GM10248 (cell line): ENCODE measurements at regions not wholly inside any gene's neighbourhood (a gene's known extent, or its start where the extent isn't known, plus 50 kb on each side); places are given as distances from the start of the nearest gene placed in this dataset.

ENCODE experiments used
- CTCF ChIA-PET: fragments of 300-600 bp; sonication (Branson Sonifier 250); formaldehyde crosslinking; extraction: SDS; loops from one replicate; lab custom pipeline; 2021; ENCODE audit warnings: antibody characterized with exemption; lab: Yijun Ruan, JAX
- POLR2A ChIA-PET: fragments of 350-650 bp; sonication (Branson Sonifier 250); formaldehyde crosslinking; extraction: SDS; loops from one replicate; lab custom pipeline; 2020; ENCODE audit warnings: antibody characterized with exemption; lab: Yijun Ruan, JAX
- DNase-seq: peaks from one replicate; pipeline ENCODE4 v3.0.0; 2012; ENCODE audit errors: extremely low spot score
- CTCF ChIP-seq: IDR thresholded peaks from 2 replicates; pipeline ENCODE4 v1.5.1; 2012; ENCODE audit warnings: mild to moderate bottlenecking, low read depth; ENCODE audit errors: extremely low read depth, missing control alignments, control extremely low read depth

GRCh38 chr4:151988591-151988990 lies 227.8 kb upstream of the GATB start:
- no peak for TF ChIP-seq CTCF
- ChIA-PET CTCF (interaction anchor here (1.8 kb wide), 1 partner anchor 14 kb away, joined by 4 read pairs; no protein-coding TSS in a partner anchor), POLR2A (no interaction called here)
- DNase-seq, result no peak

- no peak for DNase-seq
- ChIA-PET CTCF (no interaction called here), POLR2A (no interaction called here)
- no peak for TF ChIP-seq CTCF
Observed at GRCh38 chr4:151987606-151988005, 226.8 kb upstream of the GATB start.

- DNase-seq, result no peak
- ChIA-PET POLR2A (no interaction called here), CTCF (interaction anchor here (1.5 to 1.6 kb wide), 2 partner anchors 17 to 27 kb away, joined by 3 read pairs; no protein-coding TSS in a partner anchor)
- TF ChIP-seq CTCF, result no peak
Observed at GRCh38 chr4:151983854-151984253, 223.0 kb upstream of the GATB start.

- no peak for DNase-seq
- POLR2A ChIA-PET, result no interaction called here
- CTCF ChIA-PET, result no interaction called here
- TF ChIP-seq CTCF, result no peak
Observed at GRCh38 chr4:151979819-151980218, 219.0 kb upstream of the GATB start.

- TF ChIP-seq CTCF, result no peak
- POLR2A ChIA-PET, result no interaction called here
- CTCF ChIA-PET, result interaction anchor here (4.5 kb wide), 1 partner anchor 12 kb away, joined by 19 read pairs; no protein-coding TSS in a partner anchor
- DNase-seq, result no peak
Observed at GRCh38 chr4:151968643-151969042, 207.8 kb upstream of the GATB start.

- POLR2A ChIA-PET, result no interaction called here
- no peak for TF ChIP-seq CTCF
- CTCF ChIA-PET, result interaction anchor here (1.0 to 4.5 kb wide), 2 partner anchors 8 to 10 kb away, joined by 3 to 19 read pairs; no protein-coding TSS in a partner anchor
- no peak for DNase-seq
Observed at GRCh38 chr4:151967074-151967473, 206.3 kb upstream of the GATB start.
